Lower leg skin (tissue), 4 donors: ENCODE measurements at regions not wholly inside any gene's neighbourhood (a gene's known extent, or its start where the extent isn't known, plus 50 kb on each side); places are given as distances from the start of the nearest gene placed in this dataset.

Experiments
- DNase-seq, 2 donors: peaks; one replicate each; pipeline ENCODE4 v3.0.0-alpha.2; 2019; ENCODE audit warnings: low spot score in 2 of 2
- H3K4me3 ChIP-seq: fragments of 200-600 bp; sonication (generic); 2 replicates; pipeline ENCODE4 v1.5.1; 2017; ENCODE audit warnings: mild to moderate bottlenecking, low read depth; ENCODE audit not compliant: poor library complexity, severe bottlenecking
- CTCF ChIP-seq, 3 donors: fragments of 450-650 bp; IDR thresholded peaks; one replicate each; pipeline ENCODE4 v1.5.1; 2016; ENCODE audit warnings: antibody characterized with exemption in 3 of 3, mild to moderate bottlenecking in 3 of 3, moderate library complexity in 2 of 3
- POLR2A ChIP-seq, 2 donors: fragments of 450-650 bp; IDR thresholded peaks; one replicate each; pipeline ENCODE4 v1.6.1; 2016 to 2017; ENCODE audit warnings: antibody characterized with exemption in 2 of 2, mild to moderate bottlenecking in 1 of 2, moderate library complexity in 1 of 2
- WGBS, 2 donors: methylation state at CpG; one replicate each; pipeline ENCODE4 v1.1.5; 2018; 5-methylcytosine and 5-hydroxymethylcytosine counted together
- intact Hi-C: fragments of 100-400 bp; cut with DNase I; formaldehyde crosslinking; loops from one replicate; pipeline ENCODE4 v1.15.0; 2023; ENCODE audit warnings: low total_unique reads

- no peak overlapping the region for H3K4me3 ChIP-seq
- no peak for DNase-seq
- WGBS, 2 donors = 77 to 82% methylated on average over 1 of the region's 1 CpG
- no peak for TF ChIP-seq CTCF (IDR thresholded peaks at IDR 0.05)
- TF ChIP-seq POLR2A (IDR thresholded peaks at IDR 0.05) = no peak
- intact Hi-C loops = no loop called here
These were observed 151.0 kb upstream of the SALL1 start for GRCh38 chr16:51302042-51302441.

- no peak for DNase-seq
- no peak for TF ChIP-seq POLR2A (IDR thresholded peaks at IDR 0.05)
- TF ChIP-seq CTCF (IDR thresholded peaks at IDR 0.05) = no peak
- 93 to 100% methylated on average over 1 of the region's 1 CpG for WGBS, 2 donors
- intact Hi-C loops = no loop called here
- H3K4me3 ChIP-seq = no peak overlapping the region
These were observed 147.7 kb upstream of the SALL1 start for GRCh38 chr16:51298800-51299199.

- no peak overlapping the region for H3K4me3 ChIP-seq
- 59% methylated on average over 4 of the region's 4 CpGs for WGBS, 2 donors
- no peak for DNase-seq
- TF ChIP-seq POLR2A (IDR thresholded peaks at IDR 0.05) (no peak), CTCF (IDR thresholded peaks at IDR 0.05) (no peak)
- intact Hi-C loops = no loop called here
These were observed 139.6 kb upstream of the SALL1 start for GRCh38 chr16:51290442-51291285.

GRCh38 chr16:51289336-51289735 is 138.3 kb upstream of the SALL1 start:
- TF ChIP-seq CTCF (IDR thresholded peaks at IDR 0.05) = no peak
- no peak for TF ChIP-seq POLR2A (IDR thresholded peaks at IDR 0.05)

GRCh38 chr16:51287121-51287755 is 136.2 kb upstream of the SALL1 start:
- TF ChIP-seq CTCF (IDR thresholded peaks at IDR 0.05) = no peak
- no peak for TF ChIP-seq POLR2A (IDR thresholded peaks at IDR 0.05)
- intact Hi-C loops = loop anchor here (10.0 kb wide), 1 partner anchor 78 kb away; no protein-coding TSS in a partner anchor
- WGBS, 2 donors = 65 to 72% methylated on average over 14 of the region's 14 CpGs
- H3K4me3 ChIP-seq = no peak overlapping the region
- DNase-seq = no peak

More at GRCh38 chr16:51289336-51289735, 138.3 kb upstream of the SALL1 start:
- 60 to 62% methylated on average over 3 of the region's 3 CpGs for WGBS, 2 donors
- no peak overlapping the region for H3K4me3 ChIP-seq
- no peak for DNase-seq
- intact Hi-C loops = loop anchor here (10.0 kb wide), 1 partner anchor 75 kb away; no protein-coding TSS in a partner anchor
